BJ (cell line): ENCODE measurements at regions not wholly inside any gene's neighbourhood (a gene's known extent, or its start where the extent isn't known, plus 50 kb on each side); places are given as distances from the start of the nearest gene placed in this dataset.

Experiments
- CTCF ChIA-PET: fragments of 350-600 bp; formaldehyde crosslinking; extraction: SDS; loops from one replicate; lab custom pipeline; 2021; ENCODE audit warnings: antibody characterized with exemption, inconsistent platforms; lab: Yijun Ruan, JAX
- POLR2A ChIA-PET: fragments of 300-600 bp; sonication (Branson Sonifier 250); formaldehyde crosslinking; extraction: SDS; loops from one replicate; lab custom pipeline; 2021; ENCODE audit warnings: antibody characterized with exemption; lab: Charles Lee
- DNase-seq: peaks from one replicate; pipeline ENCODE4 v3.0.0-alpha.2; 2011; ENCODE audit warnings: low read depth
- H3K27me3 ChIP-seq: 2 replicates; pipeline ENCODE4 v1.6.0; 2011; ENCODE audit warnings: low read length; ENCODE audit not compliant: control insufficient read depth, insufficient read depth
- H3K36me3 ChIP-seq: 2 replicates; pipeline ENCODE4 v1.5.1; 2011; ENCODE audit warnings: low read length; ENCODE audit not compliant: control insufficient read depth, insufficient read depth
- H3K4me3 ChIP-seq: 2 replicates; pipeline ENCODE4 v1.5.1; 2011; ENCODE audit warnings: low read depth, mild to moderate bottlenecking, control low read depth, low read length
- CTCF ChIP-seq: IDR thresholded peaks from 2 replicates; pipeline ENCODE4 v1.5.1; 2011; ENCODE audit warnings: low read depth, mild to moderate bottlenecking, control low read depth, inconsistent platforms, low read length, moderate library complexity; ENCODE audit not compliant: insufficient read depth

DNA sequence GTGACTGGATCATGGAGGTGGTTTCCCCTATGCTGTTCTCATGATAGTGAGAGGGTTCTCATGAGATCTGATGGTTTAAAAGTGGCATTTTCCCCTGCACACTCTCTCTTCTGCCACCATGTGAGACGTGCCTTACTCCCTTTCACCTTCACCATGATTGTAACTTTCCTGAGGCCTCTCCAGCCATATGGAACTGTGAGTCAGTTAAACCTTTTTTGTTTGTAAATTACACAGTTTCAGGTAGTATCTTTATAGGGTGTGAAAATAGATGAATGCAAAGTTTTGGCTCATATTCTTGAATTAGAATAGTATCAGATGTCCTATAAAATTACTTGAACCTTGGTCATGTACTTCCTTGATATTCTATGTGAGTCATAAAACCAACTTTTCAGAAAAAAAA is 252.1 kb upstream of the TMEM229A start:
- no peak for TF ChIP-seq CTCF
- H3K27me3 ChIP-seq = no peaks in the 10 kb centered on the region
- no peak overlapping the region for H3K4me3 ChIP-seq
- DNase-seq = no peak
- ChIA-PET CTCF (no interaction called here), POLR2A (no interaction called here)
- H3K36me3 ChIP-seq = no peaks in the 10 kb centered on the region

GRCh38 chr7:124276005-124276622 is 243.2 kb upstream of the TMEM229A start:
- DNase-seq = no peak
- ChIA-PET CTCF (no interaction called here), POLR2A (no interaction called here)
- Histone ChIP-seq H3K4me3 (no peak overlapping the region), H3K27me3 (no peaks in the 10 kb centered on the region), H3K36me3 (no peaks in the 10 kb centered on the region)
- TF ChIP-seq CTCF = peak; percentile 35

DNA sequence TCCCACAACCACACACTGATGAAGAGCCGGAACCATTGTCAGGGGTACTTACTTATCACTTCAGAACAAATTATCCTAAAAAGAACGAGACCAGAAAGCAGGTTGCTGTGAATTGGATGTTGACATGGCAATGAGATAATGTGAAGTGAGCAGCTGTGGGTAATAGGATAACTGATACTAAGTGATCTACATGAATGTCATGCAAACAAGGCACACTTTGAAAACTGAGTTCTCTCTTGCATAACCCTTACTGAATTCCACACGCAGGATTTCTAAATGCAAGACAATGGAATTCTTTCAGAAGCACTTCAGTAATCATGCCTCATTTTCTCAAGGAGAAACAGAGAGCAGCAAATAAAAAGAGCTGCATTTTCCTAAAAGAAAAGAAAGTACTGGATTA is 242.5 kb upstream of the TMEM229A start:
- no peak for DNase-seq
- Histone ChIP-seq H3K36me3 (no peaks in the 10 kb centered on the region), H3K4me3 (no peak overlapping the region), H3K27me3 (no peaks in the 10 kb centered on the region)
- CTCF ChIA-PET = no interaction called here
- TF ChIP-seq CTCF = no peak
- POLR2A ChIA-PET = no interaction called here

- no peaks in the 10 kb centered on the region for H3K27me3 ChIP-seq
- H3K36me3 ChIP-seq = no peaks in the 10 kb centered on the region
- no peak overlapping the region for H3K4me3 ChIP-seq
- POLR2A ChIA-PET = no interaction called here
- TF ChIP-seq CTCF = no peak
- CTCF ChIA-PET = interaction anchor here (0.6 kb wide), 1 partner anchor 98 kb away, joined by 3 read pairs; no protein-coding TSS in a partner anchor
- no peak for DNase-seq
These were observed 236.9 kb upstream of the TMEM229A start for GRCh38 chr7:124269774-124270173.

DNA sequence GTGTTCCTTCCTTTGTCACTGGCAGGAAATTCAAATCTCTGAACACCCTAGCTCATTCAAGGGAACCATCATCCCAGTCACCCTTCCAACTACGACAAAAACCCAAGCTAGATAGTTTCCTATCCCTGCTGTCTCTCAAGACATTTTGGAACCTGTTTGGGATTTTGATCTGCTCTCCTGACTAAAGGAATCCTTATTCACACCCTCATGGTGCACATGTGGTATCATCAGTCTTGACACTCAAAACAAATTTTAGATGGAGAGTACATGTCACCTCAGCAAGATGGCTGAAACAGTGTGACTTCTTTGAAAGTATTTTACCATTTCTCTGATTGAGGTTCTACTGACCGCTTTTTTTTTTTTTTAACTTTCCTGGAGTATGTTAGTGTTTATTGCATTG is 234.3 kb upstream of the TMEM229A start:
- H3K4me3 ChIP-seq = no peak overlapping the region
- CTCF ChIA-PET = no interaction called here
- no peaks in the 10 kb centered on the region for H3K36me3 ChIP-seq
- H3K27me3 ChIP-seq = no peaks in the 10 kb centered on the region
- no peak for TF ChIP-seq CTCF
- no peak for DNase-seq
- POLR2A ChIA-PET = no interaction called here
